ENCODE measurements at regions not wholly inside any gene's neighbourhood (a gene's known extent, or its start where the extent isn't known, plus 50 kb on each side); places are given as distances from the start of the nearest gene placed in this dataset.

DNA sequence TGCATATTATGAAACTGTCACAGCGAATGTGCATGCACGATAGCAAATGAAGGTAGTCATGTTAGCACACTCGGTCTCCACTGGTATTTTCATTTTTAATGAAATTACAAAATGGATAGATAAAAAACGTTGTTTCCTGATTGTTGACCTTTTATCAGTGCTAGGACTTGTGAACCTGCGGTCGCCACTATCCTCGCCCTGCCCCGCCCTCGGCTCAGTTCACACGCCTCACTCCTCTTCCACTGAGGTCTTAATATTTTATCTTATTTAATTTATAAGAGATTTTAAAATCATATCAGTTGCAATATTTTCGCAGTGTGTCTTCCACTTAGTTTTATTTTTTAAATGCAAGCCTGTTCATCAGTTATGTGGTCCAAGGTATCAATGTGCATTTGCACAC is 382.6 kb upstream of the IRX4 start:
- TF ChIP-seq, protein P1, sequence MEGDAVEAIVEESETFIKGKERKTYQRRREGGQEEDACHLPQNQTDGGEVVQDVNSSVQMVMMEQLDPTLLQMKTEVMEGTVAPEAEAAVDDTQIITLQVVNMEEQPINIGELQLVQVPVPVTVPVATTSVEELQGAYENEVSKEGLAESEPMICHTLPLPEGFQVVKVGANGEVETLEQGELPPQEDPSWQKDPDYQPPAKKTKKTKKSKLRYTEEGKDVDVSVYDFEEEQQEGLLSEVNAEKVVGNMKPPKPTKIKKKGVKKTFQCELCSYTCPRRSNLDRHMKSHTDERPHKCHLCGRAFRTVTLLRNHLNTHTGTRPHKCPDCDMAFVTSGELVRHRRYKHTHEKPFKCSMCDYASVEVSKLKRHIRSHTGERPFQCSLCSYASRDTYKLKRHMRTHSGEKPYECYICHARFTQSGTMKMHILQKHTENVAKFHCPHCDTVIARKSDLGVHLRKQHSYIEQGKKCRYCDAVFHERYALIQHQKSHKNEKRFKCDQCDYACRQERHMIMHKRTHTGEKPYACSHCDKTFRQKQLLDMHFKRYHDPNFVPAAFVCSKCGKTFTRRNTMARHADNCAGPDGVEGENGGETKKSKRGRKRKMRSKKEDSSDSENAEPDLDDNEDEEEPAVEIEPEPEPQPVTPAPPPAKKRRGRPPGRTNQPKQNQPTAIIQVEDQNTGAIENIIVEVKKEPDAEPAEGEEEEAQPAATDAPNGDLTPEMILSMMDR (IDR thresholded peaks at IDR 0.05; ENCODE audit: borderline replicate concordance, extremely low read depth, low read length, poor library complexity, severe bottlenecking), result no peak
- TF ChIP-seq EZH2 (IDR thresholded peaks at IDR 0.05; ENCODE audit: borderline replicate concordance, low read depth, low read length, severe bottlenecking), result no peak

Measured in DND-41 (cell line).